ENCODE measurements at regions not wholly inside any gene's neighbourhood (a gene's known extent, or its start where the extent isn't known, plus 50 kb on each side); places are given as distances from the start of the nearest gene placed in this dataset.
"Not testable (repeated sequence)": the region's sequence is repeated elsewhere in the genome, so short reads cannot be mapped to it uniquely, and the experiment has no call there.

- no peak for DNase-seq (ENCODE audit: low read depth in 2 of 3, low spot score in 2 of 3)
These were observed 434.3 kb downstream of the EFNB2 start for GRCh38 chr13:106101201-106101600.

- DNase-seq (ENCODE audit: low read depth in 2 of 3, low spot score in 2 of 3): no peak
These were observed 435.1 kb downstream of the EFNB2 start for GRCh38 chr13:106100171-106100919.

- no peak for DNase-seq (ENCODE audit: low read depth in 2 of 3, low spot score in 2 of 3)
These were observed 435.7 kb downstream of the EFNB2 start for GRCh38 chr13:106099765-106100164.

GRCh38 chr13:106098778-106099177, 436.7 kb downstream of the EFNB2 start:
- DNase-seq (ENCODE audit: low read depth in 2 of 3, low spot score in 2 of 3): no peak

- no peak for DNase-seq (ENCODE audit: low read depth in 2 of 3, low spot score in 2 of 3)
These were observed 438.8 kb downstream of the EFNB2 start for GRCh38 chr13:106096661-106097092.

GRCh38 chr13:106095919-106096318, 439.5 kb downstream of the EFNB2 start:
- no peak for DNase-seq (ENCODE audit: low read depth in 2 of 3, low spot score in 2 of 3)

GRCh38 chr13:106095406-106095805, 440.1 kb downstream of the EFNB2 start:
- DNase-seq (ENCODE audit: low read depth in 2 of 3, low spot score in 2 of 3): no peak

GRCh38 chr13:106090001-106090400, 445.5 kb downstream of the EFNB2 start:
- DNase-seq (ENCODE audit: low read depth in 2 of 3, low spot score in 2 of 3): no peak

GRCh38 chr13:106089261-106089980, 446.0 kb downstream of the EFNB2 start:
- no peak for DNase-seq (ENCODE audit: low read depth in 2 of 3, low spot score in 2 of 3)

- DNase-seq (ENCODE audit: low read depth in 2 of 3, low spot score in 2 of 3): no peak
These were observed 447.4 kb downstream of the EFNB2 start for GRCh38 chr13:106088085-106088484.

- no peak for DNase-seq (ENCODE audit: low read depth in 2 of 3, low spot score in 2 of 3)
These were observed 448.3 kb downstream of the EFNB2 start for GRCh38 chr13:106087201-106087600.

- no peak for DNase-seq (ENCODE audit: low read depth in 2 of 3, low spot score in 2 of 3)
These were observed 451.7 kb downstream of the EFNB2 start for GRCh38 chr13:106083620-106084350.

GRCh38 chr13:106081221-106081620, 454.2 kb downstream of the EFNB2 start:
- DNase-seq (ENCODE audit: low read depth in 2 of 3, low spot score in 2 of 3): not testable (repeated sequence)

GRCh38 chr13:106078191-106078590, 457.3 kb downstream of the EFNB2 start:
- DNase-seq (ENCODE audit: low read depth in 2 of 3, low spot score in 2 of 3): no peak

GRCh38 chr13:106077017-106077416, 458.4 kb downstream of the EFNB2 start:
- no peak for DNase-seq (ENCODE audit: low read depth in 2 of 3, low spot score in 2 of 3)

GRCh38 chr13:106072014-106072413, 463.4 kb downstream of the EFNB2 start:
- DNase-seq (ENCODE audit: low read depth in 2 of 3, low spot score in 2 of 3): no peak

GRCh38 chr13:106063591-106064313, 471.7 kb downstream of the EFNB2 start:
- DNase-seq (ENCODE audit: low read depth in 2 of 3, low spot score in 2 of 3): no peak

- no peak for DNase-seq (ENCODE audit: low read depth in 2 of 3, low spot score in 2 of 3)
These were observed 473.7 kb downstream of the EFNB2 start for GRCh38 chr13:106061781-106062180.

GRCh38 chr13:106056851-106057250, 478.6 kb downstream of the EFNB2 start:
- DNase-seq (ENCODE audit: low read depth in 2 of 3, low spot score in 2 of 3): no peak

- no peak for DNase-seq (ENCODE audit: low read depth in 2 of 3, low spot score in 2 of 3)
These were observed 483.2 kb downstream of the EFNB2 start for GRCh38 chr13:106052200-106052767.

- DNase-seq (ENCODE audit: low read depth in 2 of 3, low spot score in 2 of 3): no peak
These were observed 486.3 kb downstream of the EFNB2 start for GRCh38 chr13:106049171-106049570.
